ENCODE measurements at regions not wholly inside any gene's neighbourhood (a gene's known extent, or its start where the extent isn't known, plus 50 kb on each side); places are given as distances from the start of the nearest gene placed in this dataset.
"Not testable (repeated sequence)": the region's sequence is repeated elsewhere in the genome, so short reads cannot be mapped to it uniquely, and the experiment has no call there.

DNA sequence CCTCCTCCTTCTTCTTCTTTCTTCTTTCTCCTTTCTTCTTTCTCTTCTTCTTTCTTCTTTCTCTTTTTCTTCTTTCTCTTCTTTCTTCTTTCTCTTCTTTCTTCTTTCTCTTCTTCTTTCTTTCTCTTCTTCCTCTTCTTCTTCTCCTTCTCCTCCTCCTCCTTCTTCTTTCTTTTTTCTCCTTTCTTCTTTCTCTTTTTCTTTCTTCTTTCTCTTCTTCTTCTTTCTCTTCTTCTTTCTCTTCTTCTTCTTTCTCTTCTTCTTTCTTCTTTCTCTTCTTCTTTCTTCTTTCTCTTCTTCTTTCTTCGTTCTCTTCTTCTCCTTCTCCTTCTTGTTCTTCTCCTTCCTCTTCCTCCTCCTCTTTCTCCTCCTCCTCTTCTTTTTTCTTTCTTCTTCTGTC is 1230.7 kb upstream of the USP15 start:
- no peak for DNase-seq (ENCODE audit: low read depth in 2 of 2)

- DNase-seq (ENCODE audit: low read depth in 2 of 2) = no peak
Measured at GRCh38 chr12:61037792-61038191, 1222.4 kb upstream of the USP15 start.

GRCh38 chr12:61043838-61044237 is 1216.4 kb upstream of the USP15 start:
- DNase-seq (ENCODE audit: low read depth in 2 of 2) = no peak

DNA sequence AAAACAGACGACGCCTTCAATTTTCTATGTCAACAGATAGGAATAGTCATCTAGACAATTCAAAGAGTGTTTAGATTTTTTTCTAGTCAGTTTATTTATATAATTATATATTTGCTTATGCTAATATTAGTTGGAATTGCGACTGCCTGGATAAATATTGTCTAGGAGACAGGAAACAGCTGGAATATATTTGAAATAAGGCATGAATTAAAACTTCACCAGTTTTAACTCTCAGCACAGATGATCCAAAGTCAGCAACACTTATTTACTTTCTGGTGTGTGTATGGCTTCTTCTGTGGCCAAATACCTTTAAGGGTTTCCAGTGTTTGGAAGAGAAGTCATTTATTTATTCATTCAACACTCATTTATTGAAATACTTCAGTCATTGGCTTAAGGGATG is 1215.4 kb upstream of the USP15 start:
- no peak for DNase-seq (ENCODE audit: low read depth in 2 of 2)

DNA sequence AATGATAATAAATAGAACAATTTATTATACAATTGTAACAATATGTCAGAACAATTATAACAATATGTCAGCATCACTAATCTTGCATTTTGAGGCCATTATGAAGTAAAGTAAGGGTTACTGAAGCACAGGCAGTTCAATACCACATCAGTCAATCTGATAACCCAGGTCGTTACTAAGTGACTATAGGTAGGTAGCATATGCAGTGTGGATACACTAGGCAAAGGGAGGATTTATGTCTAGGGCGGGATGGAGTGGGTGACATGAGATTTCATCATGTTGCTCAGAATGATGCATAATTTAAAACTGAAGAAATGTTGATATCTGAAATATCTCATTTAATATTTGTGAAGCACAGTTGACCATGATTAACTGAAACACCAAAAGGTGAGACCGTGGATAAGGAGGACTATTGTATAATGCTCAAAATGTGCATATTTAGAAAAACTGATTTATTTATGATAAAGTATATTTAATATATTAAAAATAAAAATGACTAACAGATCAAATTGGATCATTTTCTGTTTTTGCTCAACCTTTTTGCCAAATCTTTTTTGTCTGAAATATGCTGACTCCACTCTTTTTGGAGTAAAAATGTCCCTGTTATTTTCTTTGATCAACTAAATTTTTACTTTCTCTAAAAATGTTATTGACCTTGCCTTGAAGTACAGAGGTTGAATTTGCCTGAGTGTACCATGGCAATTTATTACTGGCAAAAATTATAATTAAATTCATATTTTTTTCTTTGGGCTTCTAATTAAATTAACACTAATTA is 1189.4 kb upstream of the USP15 start:
- DNase-seq (ENCODE audit: low read depth in 2 of 2) = no peak

DNA sequence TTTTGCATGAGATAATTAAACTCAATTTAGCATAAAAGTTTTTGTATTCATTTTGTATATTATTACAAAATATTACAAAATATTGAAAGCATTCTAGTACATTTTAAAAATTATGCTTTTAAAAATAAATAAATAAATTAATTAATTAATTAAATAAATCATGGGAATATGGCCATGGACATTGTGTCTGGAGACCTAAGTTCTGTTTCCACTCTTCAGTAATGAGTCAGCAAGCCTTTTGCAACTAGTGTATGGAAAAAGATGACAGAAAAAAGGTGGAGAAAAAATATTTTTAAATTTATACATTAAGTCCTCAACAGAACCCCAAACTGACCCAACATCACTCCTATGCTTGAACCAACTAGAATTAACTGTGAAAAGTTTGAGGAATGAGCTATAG is 1187.5 kb upstream of the USP15 start:
- DNase-seq (ENCODE audit: low read depth in 2 of 2) = no peak

GRCh38 chr12:61095111-61095510 is 1165.1 kb upstream of the USP15 start:
- DNase-seq (ENCODE audit: low read depth in 2 of 2) = no peak

DNA sequence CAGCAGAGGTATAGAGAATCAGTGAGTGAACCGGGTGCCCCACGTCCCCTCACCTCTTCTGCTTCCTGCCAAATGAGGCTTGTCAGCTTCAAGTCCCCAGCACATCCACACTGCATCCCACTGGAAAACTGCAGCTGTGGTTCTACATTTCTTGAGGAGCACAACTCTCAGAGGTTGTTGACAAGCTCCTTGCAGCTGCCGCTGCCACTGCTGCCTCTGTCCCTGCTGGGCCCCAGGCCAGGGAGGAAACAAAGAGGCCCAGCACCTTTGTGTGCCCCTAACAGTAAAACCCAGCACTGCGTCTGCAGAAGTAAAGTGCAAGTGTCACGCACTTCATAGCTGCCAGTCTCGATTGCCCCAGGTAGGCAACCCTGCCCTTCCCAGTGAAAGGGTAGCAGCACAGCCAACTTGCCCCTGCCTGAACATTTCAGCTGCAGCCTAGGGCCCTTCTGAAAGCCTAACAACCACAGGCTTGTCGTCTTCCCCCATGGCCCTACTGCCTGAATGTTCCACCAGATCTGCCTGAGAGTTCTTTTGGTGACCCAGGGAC is 1162.1 kb upstream of the USP15 start:
- DNase-seq (ENCODE audit: low read depth in 2 of 2) = no peak

GRCh38 chr12:61107118-61107517 is 1153.1 kb upstream of the USP15 start:
- DNase-seq (ENCODE audit: low read depth in 2 of 2) = no peak

DNA sequence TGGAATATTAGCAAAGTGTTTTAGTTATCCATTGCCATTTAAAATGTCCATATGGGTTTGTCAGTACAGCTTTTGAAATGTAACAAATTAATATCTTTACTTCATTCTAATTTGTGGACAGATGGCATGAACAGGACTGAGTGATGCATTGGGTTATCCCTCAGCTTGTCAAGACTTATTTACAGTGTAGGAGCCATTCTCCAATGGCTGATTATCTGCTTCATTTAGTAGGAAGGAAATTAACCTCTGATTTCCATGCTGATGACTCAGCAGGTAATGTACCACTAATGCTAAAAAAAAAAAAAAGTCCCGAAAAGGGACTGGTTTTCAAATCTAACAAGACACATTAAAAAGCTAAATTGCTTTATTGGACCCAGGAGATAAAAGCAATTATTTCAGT is 1149.0 kb upstream of the USP15 start:
- no peak for DNase-seq (ENCODE audit: low read depth in 2 of 2)

DNA sequence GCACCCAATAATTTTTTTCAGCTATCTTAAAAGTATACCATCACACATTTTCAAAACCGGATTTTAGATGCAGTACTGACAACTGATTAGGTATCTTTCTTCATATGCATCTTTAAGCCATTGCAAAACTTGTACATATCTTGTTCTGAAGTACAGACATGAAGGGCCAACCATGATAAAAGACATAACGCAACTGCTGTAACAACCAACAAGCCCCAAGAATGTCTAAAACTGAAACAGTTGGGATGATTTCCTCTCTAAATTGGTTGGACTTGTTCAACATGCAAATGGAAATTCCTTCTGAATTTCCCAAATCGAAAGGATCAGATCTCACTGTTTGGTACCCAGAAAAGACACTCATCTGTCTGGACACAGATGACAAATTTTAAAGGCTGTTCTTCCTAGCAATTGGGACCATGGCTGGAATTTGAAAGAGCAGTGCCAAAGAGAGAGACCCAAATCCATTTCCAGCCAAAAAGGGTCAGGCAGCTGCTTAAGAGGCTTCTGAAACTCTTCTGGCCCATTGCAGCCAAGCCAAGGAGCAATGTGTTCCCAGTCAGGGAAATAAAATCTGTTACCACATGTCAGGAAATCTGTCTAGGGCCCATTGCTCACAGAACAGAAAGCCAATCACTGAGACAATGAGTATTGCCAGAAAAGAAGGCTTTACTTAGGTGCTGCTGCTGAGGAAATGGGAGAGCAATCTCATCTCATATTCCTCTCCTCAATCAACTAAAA is 1122.4 kb upstream of the USP15 start:
- no peak for DNase-seq (ENCODE audit: low read depth in 2 of 2)

DNA sequence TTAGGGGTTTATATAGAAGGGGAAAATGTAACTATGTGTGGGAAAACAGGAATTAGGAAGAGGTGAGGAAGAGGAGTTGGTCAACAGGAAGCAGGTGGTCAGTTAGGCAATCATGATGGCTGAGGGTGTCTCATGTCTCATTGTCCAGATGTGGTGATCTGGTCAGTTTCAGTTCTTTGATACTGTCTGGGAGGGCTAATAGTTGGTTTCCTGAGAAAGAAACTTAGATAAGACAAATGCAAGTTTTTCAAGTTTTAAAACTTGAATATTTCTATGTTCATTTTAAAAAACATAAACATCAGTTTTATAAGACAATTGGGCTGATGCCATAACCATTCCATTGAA is 1121.8 kb upstream of the USP15 start:
- no peak for DNase-seq (ENCODE audit: low read depth in 2 of 2)

- no peak for DNase-seq (ENCODE audit: low read depth in 2 of 2)
Measured at GRCh38 chr12:61161961-61162360, 1098.2 kb upstream of the USP15 start.

DNA sequence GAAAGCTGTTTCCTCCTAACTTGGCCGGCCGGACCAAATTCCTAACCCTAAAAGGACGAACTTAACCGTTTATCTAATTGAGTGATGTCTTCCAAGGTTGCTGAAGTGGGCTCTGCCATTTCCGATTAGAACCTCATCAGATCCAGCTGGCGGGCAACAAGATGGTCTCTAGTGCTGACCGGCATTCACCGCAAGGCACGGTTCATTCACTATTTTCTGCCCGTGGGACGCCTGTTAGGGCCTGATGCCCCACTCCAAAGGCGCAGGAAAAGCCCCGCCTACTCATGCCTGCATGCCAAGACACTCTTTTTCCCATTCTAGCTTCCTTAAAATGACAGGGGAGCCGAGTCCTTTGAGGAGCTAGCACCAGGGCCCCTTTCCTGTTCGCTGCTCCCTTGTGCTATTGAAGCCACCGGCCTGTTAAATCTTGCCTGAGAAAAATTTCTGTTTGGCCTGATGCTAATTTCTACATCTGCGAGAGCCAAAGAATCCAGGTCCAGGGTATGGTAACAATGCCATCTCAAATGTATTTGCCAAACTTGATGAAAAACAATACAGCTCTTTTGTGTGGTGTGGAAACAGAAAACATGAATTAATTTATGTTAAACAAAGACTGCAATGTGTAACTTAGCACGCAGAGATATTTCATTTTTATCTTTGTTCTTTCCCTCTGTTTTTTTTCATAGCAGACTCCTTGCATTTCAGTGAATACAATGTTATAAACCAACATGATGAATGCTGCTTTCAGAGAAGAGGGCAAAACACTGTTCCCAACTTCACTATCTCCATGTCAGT is 1071.2 kb upstream of the USP15 start:
- DNase-seq (ENCODE audit: low read depth in 2 of 2) = no peak

- no peak for DNase-seq (ENCODE audit: low read depth in 2 of 2)
Measured at GRCh38 chr12:61213646-61214045, 1046.6 kb upstream of the USP15 start.

DNA sequence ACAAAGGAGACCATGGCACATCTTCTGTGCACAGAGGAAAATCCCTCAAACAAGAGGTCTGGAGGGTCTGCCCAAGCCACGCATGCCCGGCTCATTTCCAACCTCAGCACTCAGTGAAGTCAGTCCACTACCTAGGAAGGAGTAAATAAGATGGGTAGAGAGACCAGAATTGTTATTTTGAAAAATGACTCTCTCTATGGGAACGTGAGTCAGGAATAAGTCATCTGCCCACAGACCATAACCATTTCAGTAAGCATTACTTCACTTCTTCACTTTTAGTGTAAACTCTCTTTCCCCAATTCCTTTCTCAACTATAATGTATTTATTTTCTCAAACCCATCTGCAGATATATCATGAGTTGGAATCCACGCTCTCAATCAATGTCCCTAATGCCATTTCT is 1039.9 kb upstream of the USP15 start:
- DNase-seq (ENCODE audit: low read depth in 2 of 2) = no peak

DNA sequence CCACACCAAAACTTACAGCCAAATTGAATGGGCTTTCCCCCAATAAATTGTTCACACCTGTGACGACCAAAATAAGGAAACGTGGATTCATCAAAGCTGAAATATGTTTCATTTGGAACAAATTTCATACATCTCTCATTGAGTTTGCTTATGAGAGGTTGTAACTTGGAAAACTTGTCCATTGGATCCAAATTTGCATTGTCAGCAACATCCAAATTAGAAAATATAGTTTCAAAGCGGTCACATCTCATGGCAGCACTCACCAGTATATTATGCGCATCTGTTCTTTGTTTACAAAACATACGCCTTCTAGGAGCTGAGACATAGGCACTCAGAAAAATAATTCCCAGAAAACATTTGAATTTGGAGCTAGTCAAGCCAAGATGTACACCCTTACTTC is 1028.2 kb upstream of the USP15 start:
- no peak for DNase-seq (ENCODE audit: low read depth in 2 of 2)

DNA sequence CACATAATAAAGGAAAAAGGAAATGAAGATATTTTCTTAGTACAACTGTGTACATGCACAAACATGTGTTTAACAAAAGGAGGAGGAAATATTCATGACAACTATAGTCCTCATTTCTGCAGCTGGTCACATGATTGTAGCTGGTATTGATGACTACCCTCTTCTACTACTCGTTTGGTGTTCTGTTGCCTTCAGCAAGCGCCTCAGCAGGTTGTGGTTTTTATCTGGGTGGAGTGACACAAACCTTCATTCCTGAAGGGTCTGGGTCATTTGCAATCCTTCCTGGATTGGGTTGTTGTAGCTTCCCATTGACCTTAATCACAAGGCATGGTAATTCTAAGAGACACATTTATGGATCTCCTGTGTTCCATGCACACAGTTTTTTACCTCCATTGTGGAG is 1009.9 kb upstream of the USP15 start:
- no peak for DNase-seq (ENCODE audit: low read depth in 2 of 2)

- DNase-seq (ENCODE audit: low read depth in 2 of 2) = no peak
Measured at GRCh38 chr12:61251076-61251475, 1009.1 kb upstream of the USP15 start.

DNA sequence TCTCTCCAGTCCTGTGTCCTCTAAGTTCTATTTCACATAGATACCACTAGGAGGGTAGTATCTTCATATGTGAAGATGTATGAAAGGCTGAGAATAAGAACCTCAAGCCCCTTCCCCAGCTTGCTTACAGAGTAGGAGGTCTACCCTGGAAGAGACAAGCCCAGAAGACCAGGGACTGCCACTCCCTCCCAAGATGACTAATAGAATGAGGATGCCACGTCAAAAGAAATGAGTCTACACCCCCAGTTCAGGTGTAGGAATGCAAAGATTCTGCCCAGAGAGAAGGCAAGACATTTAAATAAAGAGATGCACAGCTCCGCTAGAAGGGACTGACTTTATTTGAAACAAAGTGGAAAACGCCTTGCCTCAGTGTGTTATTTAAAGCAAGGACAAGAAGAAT is 1006.0 kb upstream of the USP15 start:
- DNase-seq (ENCODE audit: low read depth in 2 of 2) = no peak

DNA sequence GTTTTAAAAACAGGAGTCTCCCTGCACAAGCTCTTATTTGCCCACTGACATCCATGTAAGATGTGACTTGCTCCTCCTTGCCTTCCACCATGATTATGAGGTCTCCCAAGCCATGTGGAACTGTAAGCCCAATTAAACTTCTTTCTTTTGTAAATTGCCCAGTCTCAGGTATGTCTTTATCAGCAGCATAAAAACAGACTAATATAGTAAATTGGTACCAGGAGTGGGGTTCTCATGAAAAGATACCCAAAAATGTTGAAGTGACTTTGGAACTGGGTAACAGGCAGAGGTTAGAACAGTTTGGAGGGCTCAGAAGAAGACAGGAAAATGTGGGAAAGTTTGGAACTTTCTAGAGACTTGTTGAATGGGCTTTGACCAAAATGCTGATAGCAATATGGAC is 995.9 kb upstream of the USP15 start:
- not testable (repeated sequence) for DNase-seq (ENCODE audit: low read depth in 2 of 2)

GRCh38 chr12:61267474-61267873 is 992.7 kb upstream of the USP15 start:
- DNase-seq (ENCODE audit: low read depth in 2 of 2) = no peak

- no peak for DNase-seq (ENCODE audit: low read depth in 2 of 2)
Measured at GRCh38 chr12:61272441-61272840, 987.8 kb upstream of the USP15 start.

Data from stimulated activated CD4-positive, alpha-beta T cell treated with anti-CD3 and anti-CD28 coated beads, Interleukin-1b, Interleukin-23, amount 100 ng/mL, for 1 hour (primary cell).